ENCODE measurements at regions not wholly inside any gene's neighbourhood (a gene's known extent, or its start where the extent isn't known, plus 50 kb on each side); places are given as distances from the start of the nearest gene placed in this dataset.
"Not testable (repeated sequence)": the region's sequence is repeated elsewhere in the genome, so short reads cannot be mapped to it uniquely, and the experiment has no call there.

- no peaks in the 10 kb centered on the region for H3K4me1 ChIP-seq (ENCODE audit: insufficient read depth, low read length)
- Mint-ChIP-seq H3K36me3 (no peaks in the 10 kb centered on the region), H3K4me3 (no peak overlapping the region), H3K27me3 (no peaks in the 10 kb centered on the region), H3K27ac (no peak overlapping the region), H3K4me1 (no peaks in the 10 kb centered on the region), H3K9me3 (peaks cover 0 to 2% (median 0%) of the 10 kb centered on the region in 5 donors)
- no peak for DNase-seq
- H3K27me3 ChIP-seq (ENCODE audit: insufficient read depth, low read length, poor library complexity, severe bottlenecking), result no peaks in the 10 kb centered on the region
- ChIA-PET POLR2A (no interaction called here), CTCF (no interaction called here)
- H3K4me3 ChIP-seq (ENCODE audit: low read length), result no peak overlapping the region
- H3K9me3 ChIP-seq (ENCODE audit: low read length), result no peaks in the 10 kb centered on the region
- H3K27ac ChIP-seq (ENCODE audit: low read depth, low read length), result no peak overlapping the region
- no peaks in the 10 kb centered on the region for H3K36me3 ChIP-seq (ENCODE audit: insufficient read depth, low read length)
Measured at GRCh38 chr1:88327391-88328267, 356.4 kb upstream of the PKN2 start.

GRCh38 chr1:88330201-88330600 is 353.9 kb upstream of the PKN2 start:
- H3K4me3 ChIP-seq (ENCODE audit: low read length), result no peak overlapping the region
- POLR2A ChIA-PET, result no interaction called here
- Mint-ChIP-seq H3K4me3 (no peak overlapping the region), H3K27ac (no peak overlapping the region), H3K9me3 (peaks cover 0 to 2% (median 0%) of the 10 kb centered on the region in 5 donors), H3K27me3 (no peaks in the 10 kb centered on the region), H3K36me3 (no peaks in the 10 kb centered on the region), H3K4me1 (no peaks in the 10 kb centered on the region)
- no peak overlapping the region for H3K27ac ChIP-seq (ENCODE audit: low read depth, low read length)
- DNase-seq, result no peak
- CTCF ChIA-PET, result no interaction called here
- H3K9me3 ChIP-seq (ENCODE audit: low read length), result no peaks in the 10 kb centered on the region
- H3K4me1 ChIP-seq (ENCODE audit: insufficient read depth, low read length), result no peaks in the 10 kb centered on the region
- H3K36me3 ChIP-seq (ENCODE audit: insufficient read depth, low read length), result no peaks in the 10 kb centered on the region
- H3K27me3 ChIP-seq (ENCODE audit: insufficient read depth, low read length, poor library complexity, severe bottlenecking), result no peaks in the 10 kb centered on the region

- Histone ChIP-seq H3K27me3 (ENCODE audit: insufficient read depth, low read length, poor library complexity, severe bottlenecking) (no peaks in the 10 kb centered on the region), H3K4me1 (ENCODE audit: insufficient read depth, low read length) (no peaks in the 10 kb centered on the region), H3K4me3 (ENCODE audit: low read length) (no peak overlapping the region), H3K36me3 (ENCODE audit: insufficient read depth, low read length) (no peaks in the 10 kb centered on the region), H3K27ac (ENCODE audit: low read depth, low read length) (no peak overlapping the region), H3K9me3 (ENCODE audit: low read length) (no peaks in the 10 kb centered on the region)
- POLR2A ChIA-PET, result no interaction called here
- CTCF ChIA-PET, result no interaction called here
- no peak overlapping the region for H3K4me3 Mint-ChIP-seq
- no peaks in the 10 kb centered on the region for H3K27me3 Mint-ChIP-seq
- no peak overlapping the region for H3K27ac Mint-ChIP-seq
- H3K9me3 Mint-ChIP-seq, result no peaks in the 10 kb centered on the region
- no peaks in the 10 kb centered on the region for H3K4me1 Mint-ChIP-seq
- no peak for DNase-seq
- no peaks in the 10 kb centered on the region for H3K36me3 Mint-ChIP-seq
Measured at GRCh38 chr1:88333086-88333695, 350.9 kb upstream of the PKN2 start.

GRCh38 chr1:88341447-88341846 is 342.6 kb upstream of the PKN2 start:
- Mint-ChIP-seq H3K27me3 (no peaks in the 10 kb centered on the region), H3K36me3 (no peaks in the 10 kb centered on the region), H3K27ac (no peak overlapping the region), H3K4me1 (no peaks in the 10 kb centered on the region), H3K4me3 (no peak overlapping the region), H3K9me3 (peaks cover 0 to 6% (median 0%) of the 10 kb centered on the region in 5 donors)
- CTCF ChIA-PET, result no interaction called here
- H3K36me3 ChIP-seq (ENCODE audit: insufficient read depth, low read length), result no peaks in the 10 kb centered on the region
- POLR2A ChIA-PET, result no interaction called here
- no peak overlapping the region for H3K27ac ChIP-seq (ENCODE audit: low read depth, low read length)
- H3K27me3 ChIP-seq (ENCODE audit: insufficient read depth, low read length, poor library complexity, severe bottlenecking), result no peaks in the 10 kb centered on the region
- H3K4me1 ChIP-seq (ENCODE audit: insufficient read depth, low read length), result no peaks in the 10 kb centered on the region
- H3K9me3 ChIP-seq (ENCODE audit: low read length), result no peaks in the 10 kb centered on the region
- no peak overlapping the region for H3K4me3 ChIP-seq (ENCODE audit: low read length)
- no peak for DNase-seq

- H3K4me1 Mint-ChIP-seq; CTCF ChIA-PET; H3K27me3 Mint-ChIP-seq; H3K4me3 ChIP-seq (ENCODE audit: low read length); H3K27ac Mint-ChIP-seq; H3K9me3 ChIP-seq (ENCODE audit: low read length); H3K27ac ChIP-seq (ENCODE audit: low read depth, low read length); H3K9me3 Mint-ChIP-seq; POLR2A ChIA-PET; DNase-seq; H3K4me1 ChIP-seq (ENCODE audit: insufficient read depth, low read length); H3K36me3 ChIP-seq (ENCODE audit: insufficient read depth, low read length); H3K36me3 Mint-ChIP-seq; H3K27me3 ChIP-seq (ENCODE audit: insufficient read depth, low read length, poor library complexity, severe bottlenecking); H3K4me3 Mint-ChIP-seq: not testable (repeated sequence)
Measured at GRCh38 chr1:88342081-88342480, 342.0 kb upstream of the PKN2 start.

GRCh38 chr1:88350648-88351047 is 333.4 kb upstream of the PKN2 start:
- CTCF ChIA-PET, result no interaction called here
- H3K27ac ChIP-seq (ENCODE audit: low read depth, low read length), result no peak overlapping the region
- H3K36me3 ChIP-seq (ENCODE audit: insufficient read depth, low read length), result no peaks in the 10 kb centered on the region
- no peaks in the 10 kb centered on the region for H3K27me3 ChIP-seq (ENCODE audit: insufficient read depth, low read length, poor library complexity, severe bottlenecking)
- Mint-ChIP-seq H3K27me3 (no peaks in the 10 kb centered on the region), H3K4me1 (no peaks in the 10 kb centered on the region), H3K27ac (no peak overlapping the region), H3K4me3 (no peak overlapping the region), H3K36me3 (no peaks in the 10 kb centered on the region), H3K9me3 (peaks cover 0 to 4% (median 0%) of the 10 kb centered on the region in 5 donors)
- DNase-seq, result no peak
- H3K9me3 ChIP-seq (ENCODE audit: low read length), result no peaks in the 10 kb centered on the region
- POLR2A ChIA-PET, result no interaction called here
- no peak overlapping the region for H3K4me3 ChIP-seq (ENCODE audit: low read length)
- H3K4me1 ChIP-seq (ENCODE audit: insufficient read depth, low read length), result no peaks in the 10 kb centered on the region

- POLR2A ChIA-PET, result no interaction called here
- Mint-ChIP-seq H3K27ac (no peak overlapping the region), H3K36me3 (no peaks in the 10 kb centered on the region)
Measured at GRCh38 chr1:88351960-88352359, 332.1 kb upstream of the PKN2 start.

GRCh38 chr1:88354256-88354655 is 329.8 kb upstream of the PKN2 start:
- Histone ChIP-seq H3K4me3 (ENCODE audit: low read length) (no peak overlapping the region), H3K27ac (ENCODE audit: low read depth, low read length) (no peak overlapping the region), H3K9me3 (ENCODE audit: low read length) (no peaks in the 10 kb centered on the region), H3K4me1 (ENCODE audit: insufficient read depth, low read length) (no peaks in the 10 kb centered on the region), H3K36me3 (ENCODE audit: insufficient read depth, low read length) (no peaks in the 10 kb centered on the region), H3K27me3 (ENCODE audit: insufficient read depth, low read length, poor library complexity, severe bottlenecking) (no peaks in the 10 kb centered on the region)
- no peak overlapping the region for H3K4me3 Mint-ChIP-seq
- no peak for DNase-seq
- no peaks in the 10 kb centered on the region for H3K4me1 Mint-ChIP-seq
- POLR2A ChIA-PET, result no interaction called here
- H3K27me3 Mint-ChIP-seq, result no peaks in the 10 kb centered on the region
- no peaks in the 10 kb centered on the region for H3K36me3 Mint-ChIP-seq
- H3K9me3 Mint-ChIP-seq, result peaks cover 0 to 4% (median 0%) of the 10 kb centered on the region in 5 donors
- H3K27ac Mint-ChIP-seq, result no peak overlapping the region
- CTCF ChIA-PET, result no interaction called here

More at GRCh38 chr1:88351960-88352359, 332.1 kb upstream of the PKN2 start:
- CTCF ChIA-PET, result interaction anchor here (1.1 kb wide), 1 partner anchor 11 kb away, joined by 3 read pairs; no protein-coding TSS in a partner anchor
- no peak overlapping the region for H3K4me3 ChIP-seq (ENCODE audit: low read length)
- no peak for DNase-seq
- no peaks in the 10 kb centered on the region for H3K9me3 ChIP-seq (ENCODE audit: low read length)
- Mint-ChIP-seq H3K27me3 (no peaks in the 10 kb centered on the region), H3K4me1 (no peaks in the 10 kb centered on the region), H3K9me3 (peaks cover 0 to 4% (median 0%) of the 10 kb centered on the region in 5 donors), H3K4me3 (no peak overlapping the region)
- H3K36me3 ChIP-seq (ENCODE audit: insufficient read depth, low read length), result no peaks in the 10 kb centered on the region
- H3K27me3 ChIP-seq (ENCODE audit: insufficient read depth, low read length, poor library complexity, severe bottlenecking), result no peaks in the 10 kb centered on the region
- H3K4me1 ChIP-seq (ENCODE audit: insufficient read depth, low read length), result no peaks in the 10 kb centered on the region
- H3K27ac ChIP-seq (ENCODE audit: low read depth, low read length), result no peak overlapping the region

All from CD8-positive, alpha-beta memory T cell (primary cell).